GM23338 (cell line): ENCODE measurements at regions not wholly inside any gene's neighbourhood (a gene's known extent, or its start where the extent isn't known, plus 50 kb on each side); places are given as distances from the start of the nearest gene placed in this dataset.

ENCODE experiments used
- ATAC-seq: fragments of 200-7000 bp; cut with Tn5 transposase; 3 replicates; pipeline ENCODE4 v1.9.1; 2020
- DNase-seq: peaks from one replicate; pipeline ENCODE4 v3.0.0-alpha.2; 2015; ENCODE audit warnings: low spot score
- H2AFZ ChIP-seq: fragments of 200-600 bp; sonication (generic); 2 replicates; pipeline ENCODE4 v1.8.0; 2016; ENCODE audit warnings: antibody characterized with exemption, mild to moderate bottlenecking, moderate library complexity
- H3F3A ChIP-seq: fragments of 200-600 bp; sonication (generic); replicated peaks from 2 replicates; pipeline ENCODE4 v1.8.0; 2017; ENCODE audit warnings: antibody characterized with exemption, mixed run types, low read depth
- H3K27ac ChIP-seq: fragments of 200-600 bp; sonication (generic); 2 replicates; pipeline ENCODE4 v1.6.1; 2016; ENCODE audit warnings: low read depth
- H3K27me3 ChIP-seq: fragments of 200-600 bp; sonication (generic); 2 replicates; pipeline ENCODE4 v1.8.0; 2016; ENCODE audit warnings: mild to moderate bottlenecking, mixed run types, moderate library complexity; ENCODE audit not compliant: insufficient read depth
- H3K36me3 ChIP-seq: fragments of 200-600 bp; sonication (generic); 2 replicates; pipeline ENCODE4 v1.8.0; 2016; ENCODE audit warnings: mild to moderate bottlenecking; ENCODE audit not compliant: insufficient read depth
- H3K4me1 ChIP-seq: fragments of 200-600 bp; sonication (generic); 2 replicates; pipeline ENCODE4 v1.8.0; 2016; ENCODE audit warnings: mild to moderate bottlenecking, moderate library complexity; ENCODE audit not compliant: insufficient read depth
- H3K4me2 ChIP-seq: fragments of 200-600 bp; sonication (generic); 2 replicates; pipeline ENCODE4 v1.7.1; 2017; ENCODE audit warnings: mixed run types
- H3K4me3 ChIP-seq: fragments of 200-600 bp; sonication (generic); 2 replicates; pipeline ENCODE4 v1.6.1; 2016; ENCODE audit warnings: mixed run types
- H3K79me2 ChIP-seq: fragments of 200-600 bp; sonication (generic); replicated peaks from 2 replicates; pipeline ENCODE4 v1.8.0; 2017; ENCODE audit warnings: mild to moderate bottlenecking; ENCODE audit not compliant: insufficient read depth
- H3K9me2 ChIP-seq: fragments of 200-600 bp; sonication (generic); 2 replicates; pipeline ENCODE4 v1.8.0; 2017; ENCODE audit not compliant: insufficient read depth
- H4K20me1 ChIP-seq: fragments of 200-600 bp; sonication (generic); replicated peaks from 2 replicates; pipeline ENCODE4 v1.8.0; 2017; ENCODE audit warnings: mild to moderate bottlenecking; ENCODE audit not compliant: insufficient read depth
- H3K27ac Mint-ChIP-seq: 2 replicates; pipeline ENCODE4 v1.8.0; 2020; ENCODE audit warnings: inconsistent platforms, mild to moderate bottlenecking, moderate library complexity, mixed read lengths
- H3K27me3 Mint-ChIP-seq: 3 replicates; pipeline ENCODE4 v1.8.0; 2022; ENCODE audit warnings: low read depth, mild to moderate bottlenecking, moderate library complexity, mixed read lengths, inconsistent platforms; ENCODE audit not compliant: insufficient read depth, poor library complexity
- H3K36me3 Mint-ChIP-seq: 3 replicates; pipeline ENCODE4 v1.8.0; 2021; ENCODE audit warnings: low read depth, mild to moderate bottlenecking, inconsistent platforms, moderate library complexity, mixed read lengths
- H3K4me1 Mint-ChIP-seq: 3 replicates; pipeline ENCODE4 v1.8.0; 2020; ENCODE audit warnings: mild to moderate bottlenecking, inconsistent platforms, mixed read lengths
- H3K4me3 Mint-ChIP-seq: 3 replicates; pipeline ENCODE4 v1.8.0; 2021; ENCODE audit warnings: moderate library complexity, mild to moderate bottlenecking, inconsistent platforms, mixed read lengths
- H3K9me3 Mint-ChIP-seq: 3 replicates; pipeline ENCODE4 v1.8.0; 2020; ENCODE audit warnings: moderate library complexity, mild to moderate bottlenecking, inconsistent platforms, mixed read lengths
- CREB1 ChIP-seq: fragments of 250-450 bp; sonication (Bioruptor Pico); IDR thresholded peaks from 2 replicates; pipeline ENCODE4 v1.5.0; 2020; ENCODE audit warnings: low read depth, mild to moderate bottlenecking, moderate library complexity
- CTCF ChIP-seq, 2 experiments: fragments of 200-600 bp in 1 of 2; sonication (generic) in 1 of 2; conservative IDR thresholded peaks; 2 replicates each; pipeline versions ENCODE4 v1.5.1 to v1.6.1; 2016 to 2017; ENCODE audit warnings: antibody characterized with exemption in 2 of 2, low read depth in 2 of 2, mild to moderate bottlenecking in 2 of 2, moderate library complexity in 1 of 2
- ETS1 ChIP-seq: IDR thresholded peaks from 2 replicates; pipeline ENCODE4 v1.6.1; 2016; ENCODE audit warnings: antibody characterized with exemption
- EZH2 ChIP-seq: fragments of 200-600 bp; sonication (generic); IDR thresholded peaks from one replicate; pipeline ENCODE4 v1.8.0; 2017; ENCODE audit warnings: antibody characterized with exemption, mild to moderate bottlenecking, low read depth; ENCODE audit not compliant: unreplicated experiment
- EZH2phosphoT487 ChIP-seq: fragments of 200-600 bp; sonication (generic); IDR thresholded peaks from one replicate; pipeline ENCODE4 v1.8.1; 2018; ENCODE audit warnings: antibody characterized with exemption; ENCODE audit not compliant: unreplicated experiment
- JUNB ChIP-seq: IDR thresholded peaks from one replicate; pipeline ENCODE4 v1.6.1; 2016; ENCODE audit warnings: antibody characterized with exemption; ENCODE audit not compliant: unreplicated experiment
- NANOG ChIP-seq: IDR thresholded peaks from 2 replicates; pipeline ENCODE4 v1.6.1; 2016; ENCODE audit warnings: antibody characterized with exemption, borderline replicate concordance
- POLR2AphosphoS5 ChIP-seq: IDR thresholded peaks from 2 replicates; pipeline ENCODE4 v1.6.1; 2016; ENCODE audit warnings: antibody characterized with exemption, low read depth
- REST ChIP-seq: IDR thresholded peaks from one replicate; pipeline ENCODE4 v1.6.1; 2018; ENCODE audit warnings: antibody characterized with exemption; ENCODE audit not compliant: unreplicated experiment
- STAT1 ChIP-seq: IDR thresholded peaks from one replicate; pipeline ENCODE4 v1.6.1; 2016; ENCODE audit warnings: antibody characterized with exemption; ENCODE audit not compliant: unreplicated experiment
- ZNF114 ChIP-seq: fragments of 250-450 bp; sonication (Bioruptor Pico); IDR thresholded peaks from 2 replicates; pipeline ENCODE4 v1.5.0; 2020; ENCODE audit warnings: mild to moderate bottlenecking, moderate library complexity
- ZNF331 ChIP-seq: fragments of 250-450 bp; sonication (Bioruptor Pico); IDR thresholded peaks from 2 replicates; pipeline ENCODE4 v1.5.0; 2020; ENCODE audit warnings: low read depth, mild to moderate bottlenecking, moderate library complexity
- ZNF462 ChIP-seq: fragments of 250-450 bp; sonication (Bioruptor Pico); IDR thresholded peaks from 2 replicates; pipeline ENCODE4 v1.5.0; 2020; ENCODE audit warnings: mild to moderate bottlenecking, moderate library complexity

GRCh38 chr5:124593952-124594351, 152.5 kb downstream of the ZNF608 start:
- H2AFZ ChIP-seq: no peak overlapping the region
- H3K9me2 ChIP-seq: 0 out of 2 replicates have a peak, but pooled peaks cover 5% of the 10 kb centered on the region
- no peak overlapping the region for H3K4me2 ChIP-seq
- H4K20me1 ChIP-seq: no peaks in the 10 kb centered on the region
- H3K27ac ChIP-seq: no peak overlapping the region
- H3K4me3 ChIP-seq: no peak overlapping the region
- TF ChIP-seq ZNF331 (CRISPR knock-in tag): no peak
- no peak for TF ChIP-seq ZNF114 (CRISPR knock-in tag)
- TF ChIP-seq REST: no peak
- TF ChIP-seq ZNF462 (CRISPR knock-in tag): no peak
- TF ChIP-seq JUNB: no peak
- no peak for TF ChIP-seq EZH2phosphoT487
- TF ChIP-seq STAT1: no peak
- no peak for TF ChIP-seq NANOG
- TF ChIP-seq POLR2AphosphoS5: no peak
- no peak for TF ChIP-seq ETS1
- TF ChIP-seq CTCF (conservative IDR thresholded peaks at IDR 0.05; ENCODE audit: low read depth in 2 of 2): no peak
- TF ChIP-seq EZH2: no peak
- no peak for TF ChIP-seq CREB1 (CRISPR knock-in tag)
- H3K4me3 Mint-ChIP-seq: no peak overlapping the region
- H3K27ac Mint-ChIP-seq: no peak overlapping the region
- no peaks in the 10 kb centered on the region; the same call in 1 of the 2 replicates for H3K4me1 ChIP-seq
- H3K9me3 Mint-ChIP-seq: no peaks in the 10 kb centered on the region
- H3K27me3 Mint-ChIP-seq: peaks cover 1% of the 10 kb centered on the region
- no peaks in the 10 kb centered on the region for H3K79me2 ChIP-seq
- peaks cover 15% of the 10 kb centered on the region; the same call in 2 of the 3 replicates for H3K4me1 Mint-ChIP-seq
- no peaks in the 10 kb centered on the region for H3K27me3 ChIP-seq
- ATAC-seq (no peak), DNase-seq (no peak)
- H3K36me3 ChIP-seq: no peaks in the 10 kb centered on the region
- no peaks in the 10 kb centered on the region for H3K36me3 Mint-ChIP-seq
- H3F3A ChIP-seq: no peaks in the 10 kb centered on the region
